Neuronal stem cell (in vitro differentiated cells): ENCODE measurements at regions not wholly inside any gene's neighbourhood (a gene's known extent, or its start where the extent isn't known, plus 50 kb on each side); places are given as distances from the start of the nearest gene placed in this dataset.

ENCODE experiments used
- DNase-seq: peaks from one replicate; pipeline ENCODE4 v3.0.0-alpha.2; 2013; ENCODE audit warnings: low spot score
- H2AFZ ChIP-seq: one replicate; pipeline ENCODE4 v1.6.1; 2013; ENCODE audit warnings: mild to moderate bottlenecking, low read length, inconsistent platforms
- H2AK5ac ChIP-seq: 2 replicates; pipeline ENCODE4 v1.6.1; 2013; ENCODE audit warnings: low read depth, mild to moderate bottlenecking, inconsistent platforms, low read length, moderate library complexity, mixed read lengths
- H2BK120ac ChIP-seq: 2 replicates; pipeline ENCODE4 v1.6.1; 2013; ENCODE audit warnings: low read depth, mild to moderate bottlenecking, inconsistent platforms, low read length, moderate library complexity, mixed read lengths
- H2BK12ac ChIP-seq: one replicate; pipeline ENCODE4 v1.6.1; 2013; ENCODE audit warnings: low read length, inconsistent platforms
- H2BK15ac ChIP-seq: 2 replicates; pipeline ENCODE4 v1.6.1; 2013; ENCODE audit warnings: mild to moderate bottlenecking, low read length, inconsistent platforms, mixed read lengths
- H2BK5ac ChIP-seq: one replicate; pipeline ENCODE4 v1.6.1; 2013; ENCODE audit warnings: inconsistent platforms, mild to moderate bottlenecking, low read length, moderate library complexity
- H3K14ac ChIP-seq: one replicate; pipeline ENCODE4 v1.6.1; 2013; ENCODE audit warnings: low read length, inconsistent platforms
- H3K18ac ChIP-seq: 2 replicates; pipeline ENCODE4 v1.6.1; 2013; ENCODE audit warnings: low read length, inconsistent platforms
- H3K23ac ChIP-seq: 2 replicates; pipeline ENCODE4 v1.6.1; 2013; ENCODE audit warnings: low read depth, mild to moderate bottlenecking, mixed read lengths, low read length, inconsistent platforms; ENCODE audit not compliant: poor library complexity
- H3K27ac ChIP-seq: replicated peaks from 3 replicates; pipeline ENCODE4 v1.5.1; 2013; ENCODE audit warnings: low read length, inconsistent platforms
- H3K27me3 ChIP-seq, 3 experiments: 2 replicates each; pipeline ENCODE4 v1.6.1; 2013; ENCODE audit warnings: low read length in 3 of 3, mild to moderate bottlenecking in 2 of 3, inconsistent platforms in 1 of 3, low read depth in 1 of 3, mixed read lengths in 1 of 3, moderate library complexity in 1 of 3; ENCODE audit not compliant: control insufficient read depth in 3 of 3, insufficient read depth in 3 of 3
- H3K36me3 ChIP-seq, 2 donors: replicated peaks in 1 of 2; 2 replicates each; pipeline ENCODE4 v1.6.1; 2013; ENCODE audit warnings: low read length in 2 of 2; ENCODE audit not compliant: control insufficient read depth in 2 of 2, insufficient read depth in 2 of 2
- H3K4ac ChIP-seq: 2 replicates; pipeline ENCODE4 v1.6.1; 2013; ENCODE audit warnings: inconsistent platforms, mild to moderate bottlenecking, low read length, moderate library complexity
- H3K4me1 ChIP-seq, 2 donors: 1 replicate in 1 of 2; 2 replicates in 1 of 2; pipeline ENCODE4 v1.6.1; 2013; ENCODE audit warnings: low read length in 2 of 2, low read depth in 1 of 2; ENCODE audit not compliant: control insufficient read depth in 2 of 2, insufficient read depth in 1 of 2
- H3K4me2 ChIP-seq: one replicate; pipeline ENCODE4 v1.6.1; 2013; ENCODE audit warnings: mild to moderate bottlenecking, low read length, inconsistent platforms; ENCODE audit not compliant: insufficient read depth, poor library complexity, severe bottlenecking
- H3K4me3 ChIP-seq, 2 donors: 2 replicates each; pipeline ENCODE4 v1.5.1; 2013; ENCODE audit warnings: low read length in 2 of 2, mild to moderate bottlenecking in 2 of 2, inconsistent platforms in 1 of 2, moderate library complexity in 1 of 2
- H3K79me1 ChIP-seq: one replicate; pipeline ENCODE4 v1.6.1; 2013; ENCODE audit warnings: low read depth, mild to moderate bottlenecking, inconsistent platforms, low read length, moderate library complexity
- H3K9ac ChIP-seq: one replicate; pipeline ENCODE4 v1.6.1; 2013; ENCODE audit warnings: mild to moderate bottlenecking, low read depth, low read length, inconsistent platforms; ENCODE audit not compliant: poor library complexity
- H3K9me3 ChIP-seq, 2 donors: replicated peaks in 1 of 2; 2 replicates each; pipeline versions ENCODE3 to v1.6.1; 2013; ENCODE audit warnings: low read length in 2 of 2, mild to moderate bottlenecking in 2 of 2, inconsistent platforms in 1 of 2, low read depth in 1 of 2, mixed read lengths in 1 of 2, moderate library complexity in 1 of 2; ENCODE audit not compliant: control insufficient read depth in 2 of 2, insufficient read depth in 1 of 2
- H4K8ac ChIP-seq: one replicate; pipeline ENCODE4 v1.6.1; 2013; ENCODE audit warnings: low read depth, mild to moderate bottlenecking, inconsistent platforms, low read length, moderate library complexity
- H4K91ac ChIP-seq: one replicate; pipeline ENCODE4 v1.6.1; 2013; ENCODE audit warnings: low read length, low read depth, mild to moderate bottlenecking, inconsistent platforms; ENCODE audit not compliant: poor library complexity
- WGBS, 2 donors: extraction: QIAGEN DNeasy Blood & Tissue Kit; methylation state at CpG; one replicate each; pipeline ENCODE4 v1.1.7; 2013; ENCODE audit warnings: missing lambda C conversion rate in 2 of 2, mixed read lengths in 1 of 2; ENCODE audit not compliant: insufficient read length in 2 of 2, insufficient replicate concordance in 1 of 2; ENCODE audit errors: extremely low coverage in 2 of 2; 5-methylcytosine and 5-hydroxymethylcytosine counted together

- DNase-seq = no peak
- H3K27ac ChIP-seq = no peak overlapping the region
- H3K4ac ChIP-seq = no peak overlapping the region
- no peak overlapping the region for H2BK120ac ChIP-seq
- H3K23ac ChIP-seq = no peak overlapping the region
- H4K8ac ChIP-seq = no peak overlapping the region
- H2BK15ac ChIP-seq = no peak overlapping the region
- no peak overlapping the region for H2BK5ac ChIP-seq
- no peaks in the 10 kb centered on the region for H3K36me3 ChIP-seq
- H3K9me3 ChIP-seq = no peaks in the 10 kb centered on the region
- H3K4me3 ChIP-seq = no peak overlapping the region
- peak overlapping the region; percentile 24 for H3K18ac ChIP-seq
- H2AFZ ChIP-seq = no peak overlapping the region
- WGBS, 2 donors = no CpG with 5 or more reads among the region's 12 CpGs
- no peaks in the 10 kb centered on the region for H3K27me3 ChIP-seq
- H3K4me1 ChIP-seq = peaks cover 0 to 6% of the 10 kb centered on the region in 2 donors
- no peak overlapping the region for H2AK5ac ChIP-seq
- H4K91ac ChIP-seq = no peak overlapping the region
- H3K79me1 ChIP-seq = no peaks in the 10 kb centered on the region
- no peak overlapping the region for H3K4me2 ChIP-seq
- H2BK12ac ChIP-seq = no peak overlapping the region
- no peak overlapping the region for H3K9ac ChIP-seq
- H3K14ac ChIP-seq = no peak overlapping the region
Observed at GRCh38 chr5:6087576-6087975, 290.8 kb downstream of the MED10 start.

- Histone ChIP-seq H2BK15ac (no peak overlapping the region), H3K79me1 (no peaks in the 10 kb centered on the region), H3K23ac (no peak overlapping the region), H3K27me3 (no peaks in the 10 kb centered on the region), H2AFZ (no peak overlapping the region), H3K14ac (no peak overlapping the region), H3K9me3 (no peaks in the 10 kb centered on the region), H3K9ac (no peak overlapping the region), H3K18ac (no peak overlapping the region), H3K4me1 (peaks cover 0 to 6% of the 10 kb centered on the region in 2 donors), H3K4ac (no peak overlapping the region), H3K4me3 (no peak overlapping the region), H3K36me3 (no peaks in the 10 kb centered on the region), H2BK5ac (no peak overlapping the region), H4K8ac (no peak overlapping the region), H3K4me2 (no peak overlapping the region), H2BK12ac (no peak overlapping the region), H3K27ac (no peak overlapping the region), H4K91ac (no peak overlapping the region), H2AK5ac (no peak overlapping the region), H2BK120ac (no peak overlapping the region)
- DNase-seq = no peak
- no CpG with 5 or more reads among the region's 4 CpGs for WGBS, 2 donors
Observed at GRCh38 chr5:6086871-6087270, 291.5 kb downstream of the MED10 start.

DNA sequence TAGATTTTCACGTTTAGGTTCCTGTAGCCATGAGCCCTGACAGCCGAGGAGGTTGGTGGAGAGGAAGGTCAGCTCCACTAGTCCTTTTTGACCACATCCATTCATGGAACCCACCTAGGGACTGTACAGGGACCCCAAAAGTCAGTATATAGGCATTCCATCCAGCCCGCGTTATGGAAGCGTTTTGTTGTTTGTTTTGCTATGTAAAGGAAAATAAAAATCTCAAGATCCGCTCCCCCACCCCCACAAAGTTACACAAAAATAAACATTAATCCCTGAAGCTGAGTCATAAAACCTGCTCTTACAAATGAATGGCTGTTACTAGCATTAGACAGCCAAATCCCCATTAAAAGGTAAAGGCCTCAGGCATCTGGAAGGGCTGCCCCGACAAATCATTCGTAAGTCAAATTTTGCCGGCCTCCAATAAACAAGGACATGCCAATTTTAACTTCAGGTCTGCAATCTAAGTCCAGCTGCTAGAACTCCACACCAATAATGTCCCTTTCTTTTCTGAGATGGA is 292.9 kb downstream of the MED10 start:
- H3K4me2 ChIP-seq = no peak overlapping the region
- peaks cover 0 to 8% of the 10 kb centered on the region in 2 donors for H3K4me1 ChIP-seq
- H3K14ac ChIP-seq = no peak overlapping the region
- H2BK5ac ChIP-seq = no peak overlapping the region
- no peak overlapping the region for H2AK5ac ChIP-seq
- no peak overlapping the region for H2BK120ac ChIP-seq
- no peak overlapping the region for H3K4me3 ChIP-seq
- no peak overlapping the region for H2BK15ac ChIP-seq
- WGBS, 2 donors = no CpG with 5 or more reads among the region's 9 CpGs
- no peak overlapping the region for H3K9ac ChIP-seq
- H4K8ac ChIP-seq = no peak overlapping the region
- H2AFZ ChIP-seq = no peak overlapping the region
- no peak for DNase-seq
- H3K23ac ChIP-seq = no peak overlapping the region
- peaks cover 0 to 4% of the 10 kb centered on the region in 2 donors for H3K9me3 ChIP-seq
- H3K79me1 ChIP-seq = peaks cover 2% of the 10 kb centered on the region
- H3K36me3 ChIP-seq = peaks cover 0 to 2% of the 10 kb centered on the region in 2 donors
- H2BK12ac ChIP-seq = no peak overlapping the region
- no peaks in the 10 kb centered on the region for H3K27me3 ChIP-seq
- H4K91ac ChIP-seq = no peak overlapping the region
- H3K4ac ChIP-seq = no peak overlapping the region
- H3K27ac ChIP-seq = no peak overlapping the region
- no peak overlapping the region for H3K18ac ChIP-seq

- DNase-seq = no peak
Observed at GRCh38 chr5:6084836-6085235, 293.5 kb downstream of the MED10 start.

More at GRCh38 chr5:6084836-6085235, 293.5 kb downstream of the MED10 start:
- Histone ChIP-seq H3K14ac (no peak overlapping the region), H2BK12ac (no peak overlapping the region), H3K4ac (no peak overlapping the region), H2BK5ac (no peak overlapping the region), H3K9ac (no peak overlapping the region), H3K23ac (no peak overlapping the region), H3K18ac (no peak overlapping the region), H2BK15ac (no peak overlapping the region), H3K4me3 (no peak overlapping the region), H4K91ac (no peak overlapping the region), H3K27me3 (no peaks in the 10 kb centered on the region), H3K9me3 (peaks cover 0 to 4% of the 10 kb centered on the region in 2 donors), H2AK5ac (no peak overlapping the region), H2AFZ (no peak overlapping the region), H2BK120ac (no peak overlapping the region), H3K4me2 (no peak overlapping the region), H3K4me1 (peaks cover 0 to 8% of the 10 kb centered on the region in 2 donors), H3K36me3 (peaks cover 0 to 2% of the 10 kb centered on the region in 2 donors), H3K27ac (no peak overlapping the region), H3K79me1 (peaks cover 2% of the 10 kb centered on the region), H4K8ac (no peak overlapping the region)
- WGBS, 2 donors = no CpG with 5 or more reads among the region's 2 CpGs
